HCT116 (cell line): ENCODE measurements at regions not wholly inside any gene's neighbourhood (a gene's known extent, or its start where the extent isn't known, plus 50 kb on each side); places are given as distances from the start of the nearest gene placed in this dataset.

Experiments
- EZH2 ChIP-seq: fragments of 200-600 bp; sonication (generic); IDR thresholded peaks from 2 replicates; pipeline ENCODE4 v1.6.1; 2017; ENCODE audit warnings: antibody characterized with exemption, mixed run types
- EZH2phosphoT487 ChIP-seq: fragments of 200-600 bp; IDR thresholded peaks from 2 replicates; pipeline ENCODE4 v1.6.1; 2018; ENCODE audit warnings: antibody characterized with exemption, borderline replicate concordance
- POLR2A ChIP-seq: IDR thresholded peaks from 2 replicates; pipeline ENCODE4 v1.7.0; 2011; ENCODE audit warnings: borderline replicate concordance; ENCODE audit not compliant: insufficient read depth, insufficient read length; ENCODE audit errors: extremely low read depth
- REST ChIP-seq: IDR thresholded peaks from 2 replicates; pipeline ENCODE4 v1.6.1; 2012; ENCODE audit warnings: low read depth
- SRF ChIP-seq: IDR thresholded peaks from 2 replicates; pipeline ENCODE4 v1.6.1; 2012; ENCODE audit warnings: low read depth
- TCF7L2 ChIP-seq: IDR thresholded peaks from 2 replicates; pipeline ENCODE4 v1.7.0; 2011; ENCODE audit warnings: borderline replicate concordance, inconsistent platforms; ENCODE audit not compliant: insufficient read depth, insufficient read length; ENCODE audit errors: extremely low read depth
- YY1 ChIP-seq: IDR thresholded peaks from 2 replicates; pipeline ENCODE4 v1.6.1; 2011; ENCODE audit warnings: low read length, low read depth, moderate library complexity, mild to moderate bottlenecking; ENCODE audit not compliant: insufficient replicate concordance; ENCODE audit errors: extremely low read depth

DNA sequence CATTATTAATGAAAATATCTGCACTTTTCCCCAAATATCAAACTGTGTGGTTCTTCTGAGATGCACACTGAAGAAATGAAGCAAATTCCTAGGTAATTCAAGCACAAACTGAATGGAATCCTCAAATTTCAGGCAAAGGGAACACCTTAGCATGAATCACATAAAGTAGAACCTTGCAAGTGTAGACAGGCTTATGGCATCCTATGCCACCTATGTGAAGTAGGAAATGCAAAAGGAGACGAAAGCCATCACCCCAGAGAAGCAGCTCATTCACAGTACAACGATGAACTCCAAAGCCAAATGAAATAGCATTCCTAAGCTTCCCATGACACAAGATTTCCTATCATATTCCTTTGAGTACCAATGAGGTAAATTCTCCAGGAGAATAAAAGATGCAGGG, 461.2 kb upstream of the RUNX1 start:
- no peak for TF ChIP-seq POLR2A
- TF ChIP-seq YY1, result no peak
- no peak for TF ChIP-seq TCF7L2
- TF ChIP-seq SRF, result no peak
- TF ChIP-seq REST, result no peak
- TF ChIP-seq EZH2phosphoT487, result no peak
- no peak for TF ChIP-seq EZH2
